BLaER1 (cell line): ENCODE measurements at regions not wholly inside any gene's neighbourhood (a gene's known extent, or its start where the extent isn't known, plus 50 kb on each side); places are given as distances from the start of the nearest gene placed in this dataset.

Experiments
- H3K27ac ChIP-seq: shearing (Covaris generic); formaldehyde crosslinking; 2 replicates; pipeline ENCODE4 v1.8.1; 2022
- H3K27me3 ChIP-seq: shearing (Covaris generic); formaldehyde crosslinking; 2 replicates; pipeline ENCODE4 v1.8.1; 2022
- H3K36me3 ChIP-seq: shearing (Covaris generic); formaldehyde crosslinking; 2 replicates; pipeline ENCODE4 v1.8.1; 2022
- H3K4me1 ChIP-seq: shearing (Covaris generic); formaldehyde crosslinking; 2 replicates; pipeline ENCODE4 v1.8.1; 2022
- H3K4me2 ChIP-seq: shearing (Covaris generic); formaldehyde crosslinking; 2 replicates; pipeline ENCODE4 v1.8.1; 2022
- H3K4me3 ChIP-seq: shearing (Covaris generic); formaldehyde crosslinking; 2 replicates; pipeline ENCODE4 v1.8.1; 2022
- H3K9ac ChIP-seq: shearing (Covaris generic); formaldehyde crosslinking; 2 replicates; pipeline ENCODE4 v1.8.1; 2022
- H3K9me3 ChIP-seq: shearing (Covaris generic); formaldehyde crosslinking; 2 replicates; pipeline ENCODE4 v1.8.1; 2022
- H4K20me1 ChIP-seq: shearing (Covaris generic); formaldehyde crosslinking; 2 replicates; pipeline ENCODE4 v1.8.1; 2022
- Cebpa-rat ChIP-seq: shearing (Covaris generic); IDR thresholded peaks from 2 replicates; pipeline ENCODE4 v1.8.1; 2022

DNA sequence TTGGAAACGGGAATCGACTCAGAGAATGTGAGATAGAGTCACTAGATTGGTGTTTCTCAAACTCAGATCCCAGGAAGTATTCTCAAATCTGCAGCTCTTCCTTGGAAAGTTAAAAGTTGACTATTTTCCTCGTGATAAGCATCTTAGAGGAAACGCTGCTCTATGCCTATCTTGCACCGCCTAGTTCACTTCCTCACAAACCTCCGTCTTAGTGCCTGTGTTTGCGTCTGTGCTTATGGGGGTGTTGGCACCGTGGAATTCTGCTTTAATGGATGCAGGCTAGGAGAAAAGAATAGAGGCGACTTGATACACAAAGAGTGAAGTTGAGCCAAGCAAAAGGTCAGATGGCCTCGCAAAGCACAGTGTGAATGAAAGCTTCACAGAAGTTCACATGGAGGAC, 255.3 kb upstream of the ID2 start:
- no peak overlapping the region for H3K4me3 ChIP-seq
- H3K27me3 ChIP-seq = no peaks in the 10 kb centered on the region
- no peak overlapping the region for H3K27ac ChIP-seq
- H3K4me1 ChIP-seq = peaks cover 27% of the 10 kb centered on the region
- H4K20me1 ChIP-seq = no peaks in the 10 kb centered on the region
- TF ChIP-seq Cebpa-rat = no peak
- H3K4me2 ChIP-seq = no peak overlapping the region
- no peaks in the 10 kb centered on the region for H3K9me3 ChIP-seq
- no peak overlapping the region for H3K9ac ChIP-seq
- H3K36me3 ChIP-seq = no peaks in the 10 kb centered on the region

DNA sequence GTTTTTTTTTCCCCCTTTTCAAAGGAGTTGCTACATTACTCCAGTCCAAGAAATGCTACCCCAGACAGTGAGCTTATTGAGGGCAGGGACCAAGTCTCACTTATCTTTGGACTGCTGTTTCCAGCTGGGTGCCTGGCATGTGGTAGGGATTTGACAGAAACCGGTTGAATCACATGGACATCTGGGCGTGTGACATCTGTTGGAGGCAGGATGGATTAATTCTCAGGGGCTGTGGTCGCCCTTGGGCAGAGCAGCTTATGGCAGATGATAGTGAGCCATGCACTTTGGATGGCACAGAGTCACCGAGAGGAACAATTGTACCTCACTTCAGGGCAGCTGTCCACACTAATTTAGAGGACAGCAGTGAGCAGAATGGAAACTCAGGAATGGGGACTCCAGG, 254.6 kb upstream of the ID2 start:
- H3K9ac ChIP-seq = no peak overlapping the region
- TF ChIP-seq Cebpa-rat = no peak
- no peaks in the 10 kb centered on the region for H3K9me3 ChIP-seq
- no peak overlapping the region for H3K27ac ChIP-seq
- H3K4me3 ChIP-seq = no peak overlapping the region
- no peaks in the 10 kb centered on the region for H3K27me3 ChIP-seq
- no peaks in the 10 kb centered on the region for H4K20me1 ChIP-seq
- peaks cover 23% of the 10 kb centered on the region for H3K4me1 ChIP-seq
- H3K4me2 ChIP-seq = no peak overlapping the region; the same call in 1 of the 2 replicates
- no peaks in the 10 kb centered on the region for H3K36me3 ChIP-seq

DNA sequence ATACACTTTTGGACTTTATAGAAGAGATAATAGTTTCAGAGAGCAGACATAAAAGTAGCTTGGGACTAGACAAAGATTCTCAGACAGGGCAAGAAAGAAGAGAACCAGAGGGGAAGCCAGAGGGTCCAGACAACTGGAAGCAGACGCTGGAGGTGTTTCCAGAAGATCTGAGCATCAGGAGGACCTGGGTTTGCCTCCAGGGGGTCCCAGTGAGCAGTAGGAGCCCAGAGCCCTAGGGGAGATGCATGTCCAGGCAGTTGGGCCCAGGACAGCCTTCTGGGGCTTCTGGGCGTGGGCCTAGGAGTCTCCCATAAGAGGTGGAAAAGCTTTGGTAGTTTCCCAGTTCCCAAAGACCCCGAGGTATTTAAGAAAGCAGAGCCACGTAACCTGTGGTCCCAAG, 251.2 kb upstream of the ID2 start:
- Histone ChIP-seq H3K27ac (no peak overlapping the region), H4K20me1 (no peaks in the 10 kb centered on the region), H3K4me1 (peaks cover 20% of the 10 kb centered on the region), H3K27me3 (no peaks in the 10 kb centered on the region), H3K9ac (no peak overlapping the region), H3K4me3 (no peak overlapping the region), H3K4me2 (no peak overlapping the region), H3K36me3 (no peaks in the 10 kb centered on the region), H3K9me3 (no peaks in the 10 kb centered on the region)
- no peak for TF ChIP-seq Cebpa-rat

DNA sequence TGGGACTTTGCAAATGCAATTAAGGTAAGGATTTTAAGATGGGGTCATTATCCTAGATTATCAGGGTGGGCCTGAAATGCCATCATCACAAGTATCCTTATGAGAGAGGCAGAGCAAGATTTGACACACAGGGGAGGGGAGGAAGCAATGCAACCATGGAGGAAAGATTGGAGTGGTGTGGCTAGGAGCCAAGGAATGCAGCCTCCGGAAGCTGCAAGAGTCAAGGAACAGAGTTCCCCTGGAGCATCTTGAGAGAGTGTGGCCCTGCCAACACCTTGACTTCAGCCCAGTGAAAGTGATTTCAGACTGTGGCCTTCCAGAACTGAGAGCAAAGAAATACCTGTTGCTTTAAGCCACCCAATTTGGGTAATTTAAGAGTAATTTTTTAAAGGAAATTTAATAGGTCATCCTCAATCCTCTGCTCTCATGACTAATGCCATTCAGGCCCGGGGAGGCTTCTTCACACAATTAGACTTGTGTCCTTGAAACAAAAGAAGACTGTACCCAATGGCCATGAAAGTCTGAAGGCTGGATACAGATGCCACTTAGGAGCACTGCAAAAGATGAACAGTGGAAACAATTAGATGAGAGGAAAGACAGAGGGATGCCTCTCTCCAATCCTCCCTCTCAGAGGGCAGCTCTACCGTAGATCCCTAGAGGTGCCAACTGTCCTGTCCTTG, 250.3 kb upstream of the ID2 start:
- no peak overlapping the region for H3K27ac ChIP-seq
- peaks cover 20% of the 10 kb centered on the region for H3K4me1 ChIP-seq
- no peak overlapping the region for H3K4me2 ChIP-seq
- H3K27me3 ChIP-seq = no peaks in the 10 kb centered on the region
- H4K20me1 ChIP-seq = no peaks in the 10 kb centered on the region
- no peak for TF ChIP-seq Cebpa-rat
- H3K9me3 ChIP-seq = no peaks in the 10 kb centered on the region
- no peak overlapping the region for H3K9ac ChIP-seq
- no peaks in the 10 kb centered on the region for H3K36me3 ChIP-seq
- H3K4me3 ChIP-seq = no peak overlapping the region

DNA sequence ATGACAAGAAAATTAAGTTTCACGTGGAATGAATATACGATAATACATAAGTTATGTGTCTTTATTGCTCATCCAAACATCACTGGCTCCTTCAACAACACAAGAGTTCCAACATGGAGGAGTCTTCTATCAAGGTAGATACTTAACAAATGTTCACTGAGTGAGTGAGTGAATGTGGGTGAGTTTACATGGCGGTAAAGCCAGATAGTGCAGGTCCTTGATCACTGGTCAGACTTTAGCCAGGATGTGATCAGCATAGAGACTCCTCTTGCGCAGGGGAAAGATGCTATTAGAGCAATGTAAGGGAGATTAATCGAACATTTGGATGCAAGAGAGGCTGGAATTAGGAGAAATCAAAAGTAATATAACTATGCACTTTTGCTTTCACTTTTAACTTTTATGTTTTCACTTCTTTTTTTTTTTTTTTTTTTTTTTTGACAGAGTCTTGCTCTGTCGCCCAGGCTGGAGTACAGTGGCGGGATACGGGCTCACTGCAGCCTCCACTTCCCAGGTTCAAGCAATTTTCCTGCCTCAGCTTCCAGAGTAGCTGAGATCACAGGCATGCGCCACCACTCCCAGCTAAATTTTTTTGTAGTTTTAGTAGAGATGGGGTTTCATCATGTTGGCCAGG, 249.0 kb upstream of the ID2 start:
- no peak overlapping the region for H3K4me3 ChIP-seq
- no peaks in the 10 kb centered on the region for H4K20me1 ChIP-seq
- peaks cover 8% of the 10 kb centered on the region; the same call in 1 of the 2 replicates for H3K9me3 ChIP-seq
- no peak for TF ChIP-seq Cebpa-rat
- no peaks in the 10 kb centered on the region for H3K36me3 ChIP-seq
- H3K27ac ChIP-seq = no peak overlapping the region; the same call in 1 of the 2 replicates
- no peak overlapping the region for H3K9ac ChIP-seq
- no peaks in the 10 kb centered on the region for H3K27me3 ChIP-seq
- H3K4me2 ChIP-seq = peak overlapping the region; percentile 33
- H3K4me1 ChIP-seq = peaks cover 12% of the 10 kb centered on the region

DNA sequence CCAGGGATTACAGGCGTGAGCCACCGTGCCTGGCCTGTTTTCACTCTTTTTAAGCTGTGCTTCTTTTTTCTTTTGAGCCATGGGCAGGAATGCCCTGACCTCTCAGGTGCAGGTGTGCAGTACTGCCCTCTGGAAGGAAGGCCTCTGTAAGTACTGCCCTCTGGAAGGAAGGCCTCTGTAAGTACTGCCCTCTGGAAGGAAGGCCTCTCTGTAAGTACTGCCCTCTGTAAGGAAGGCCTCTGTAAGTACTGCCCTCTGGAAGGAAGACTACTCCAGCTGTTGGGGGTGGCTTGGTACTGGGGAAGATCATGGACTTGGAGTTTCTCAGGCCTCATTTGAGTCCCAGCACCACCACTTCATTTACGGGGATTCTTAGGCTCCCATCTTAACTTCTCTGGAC, 248.5 kb upstream of the ID2 start:
- Histone ChIP-seq H4K20me1 (no peaks in the 10 kb centered on the region), H3K36me3 (no peaks in the 10 kb centered on the region), H3K4me1 (peaks cover 17% of the 10 kb centered on the region), H3K9me3 (peaks cover 13% of the 10 kb centered on the region), H3K27me3 (no peaks in the 10 kb centered on the region), H3K27ac (no peak overlapping the region; the same call in 1 of the 2 replicates), H3K9ac (no peak overlapping the region), H3K4me2 (peak overlapping the region; percentile 33; the same call in 1 of the 2 replicates), H3K4me3 (no peak overlapping the region)
- no peak for TF ChIP-seq Cebpa-rat

DNA sequence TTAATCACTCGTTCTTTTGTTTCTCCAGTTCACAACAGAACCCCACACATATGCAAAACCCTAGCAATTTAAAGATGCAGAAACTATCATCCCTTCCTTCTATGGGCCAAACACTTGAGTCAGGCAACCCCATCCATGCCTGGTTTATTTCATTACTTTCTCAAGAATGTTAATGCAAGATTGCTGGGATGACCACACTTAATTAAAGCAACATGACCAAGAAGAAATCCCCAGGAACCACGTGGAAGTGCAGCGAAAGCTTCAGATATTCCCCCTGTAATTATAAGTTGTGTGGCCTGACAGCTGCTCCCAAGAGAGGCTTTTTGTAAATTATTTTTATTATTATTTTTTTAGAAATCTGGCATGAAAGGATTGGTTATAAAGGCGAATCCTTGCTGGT, 246.2 kb upstream of the ID2 start:
- no peaks in the 10 kb centered on the region for H4K20me1 ChIP-seq
- no peak overlapping the region for H3K4me2 ChIP-seq

DNA sequence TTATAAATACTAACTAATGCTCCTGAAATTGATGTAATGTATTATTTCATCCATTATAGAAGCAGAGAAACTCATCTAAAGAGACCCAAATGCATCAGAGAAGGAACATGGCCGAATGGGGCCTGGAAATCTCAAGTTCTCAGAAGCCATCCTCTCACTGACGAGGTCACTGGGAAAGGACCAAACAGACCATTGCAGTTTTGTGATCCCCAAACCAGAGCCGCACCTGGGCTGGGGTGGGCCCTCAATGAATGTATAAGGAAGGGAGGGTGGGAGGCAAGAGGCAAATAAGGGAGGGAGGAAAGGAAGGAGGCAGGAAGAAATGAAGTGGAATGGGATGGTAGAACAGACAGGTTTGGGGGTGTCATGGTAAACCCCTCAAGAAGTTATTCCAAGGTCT, 245.3 kb upstream of the ID2 start:
- Histone ChIP-seq H3K36me3 (no peaks in the 10 kb centered on the region), H3K4me3 (no peak overlapping the region), H3K9ac (no peak overlapping the region), H4K20me1 (no peaks in the 10 kb centered on the region), H3K27ac (no peak overlapping the region), H3K4me2 (no peak overlapping the region), H3K27me3 (no peaks in the 10 kb centered on the region), H3K9me3 (peaks cover 16% of the 10 kb centered on the region), H3K4me1 (peaks cover 39% of the 10 kb centered on the region)
- no peak for TF ChIP-seq Cebpa-rat

More for the DNA sequence above, 246.2 kb upstream of the ID2 start:
- Histone ChIP-seq H3K9ac (no peak overlapping the region), H3K36me3 (no peaks in the 10 kb centered on the region), H3K27ac (no peak overlapping the region), H3K9me3 (peaks cover 16% of the 10 kb centered on the region), H3K4me1 (peaks cover 34% of the 10 kb centered on the region), H3K27me3 (no peaks in the 10 kb centered on the region), H3K4me3 (no peak overlapping the region)
- no peak for TF ChIP-seq Cebpa-rat

DNA sequence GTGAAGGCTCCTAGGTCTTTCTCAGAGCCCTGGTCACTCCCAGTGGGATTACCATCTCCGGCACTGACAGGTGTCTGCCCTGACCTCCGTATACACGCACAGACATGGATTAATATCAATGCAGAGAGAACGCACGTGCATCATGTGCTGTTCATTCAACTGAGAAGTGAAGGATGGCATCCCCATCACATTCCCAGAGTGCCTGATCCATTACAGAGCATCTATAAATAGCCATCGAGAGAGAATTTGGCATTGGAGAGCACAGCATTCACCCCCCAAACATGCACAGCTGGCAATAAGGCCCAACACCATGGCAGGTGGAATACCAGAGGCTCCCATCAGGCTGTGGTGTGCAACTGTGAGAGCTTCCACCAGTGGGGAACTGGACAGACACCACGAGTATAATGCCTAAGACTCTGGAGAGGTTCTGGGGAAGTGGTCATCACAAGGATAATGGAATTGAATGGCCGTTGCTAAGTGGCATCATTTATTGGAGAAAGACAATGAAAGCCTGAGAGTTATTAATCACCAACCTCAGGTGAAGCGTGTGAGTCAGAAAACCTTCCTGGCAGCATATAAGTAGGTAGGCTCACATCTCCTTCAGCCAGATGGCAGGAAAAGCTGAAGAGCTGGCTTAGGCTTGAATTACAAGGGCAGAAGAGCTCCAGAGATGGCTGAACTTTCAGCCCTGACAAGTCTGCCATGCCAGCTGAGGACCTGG, 244.5 kb upstream of the ID2 start:
- no peak overlapping the region for H3K27ac ChIP-seq
- H3K9ac ChIP-seq = no peak overlapping the region
- H3K4me1 ChIP-seq = peaks cover 47% of the 10 kb centered on the region
- no peaks in the 10 kb centered on the region for H4K20me1 ChIP-seq
- no peak for TF ChIP-seq Cebpa-rat
- H3K27me3 ChIP-seq = no peaks in the 10 kb centered on the region
- H3K9me3 ChIP-seq = peaks cover 16% of the 10 kb centered on the region
- H3K4me2 ChIP-seq = no peak overlapping the region
- no peak overlapping the region for H3K4me3 ChIP-seq
- no peaks in the 10 kb centered on the region for H3K36me3 ChIP-seq

DNA sequence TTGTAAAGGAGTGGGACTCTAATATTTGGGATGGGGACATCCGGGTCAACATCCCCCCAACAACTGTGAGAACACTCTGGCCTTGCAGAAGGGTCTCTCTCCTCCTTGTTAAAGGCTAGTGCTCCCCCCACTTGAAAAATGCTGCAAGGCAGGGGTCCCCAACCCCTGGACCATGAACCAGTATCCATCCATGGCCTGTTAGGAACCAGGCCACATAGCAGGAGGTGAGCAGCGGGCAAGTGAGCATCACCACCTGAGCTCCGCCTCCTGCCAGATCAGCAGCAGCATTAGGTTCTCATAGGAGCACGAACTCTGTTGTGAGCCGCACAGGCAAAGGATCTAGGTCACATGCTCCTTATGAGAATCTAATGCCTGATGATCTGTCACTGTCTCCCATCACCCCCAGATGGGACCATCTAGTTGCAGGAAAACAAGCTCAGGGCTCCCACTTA, 243.9 kb upstream of the ID2 start:
- Histone ChIP-seq H3K27ac (no peak overlapping the region), H3K4me1 (peaks cover 51% of the 10 kb centered on the region), H3K9me3 (peaks cover 16% of the 10 kb centered on the region), H3K4me2 (peak overlapping the region; percentile 56; the same call in 1 of the 2 replicates), H3K9ac (no peak overlapping the region), H3K36me3 (no peaks in the 10 kb centered on the region), H3K4me3 (no peak overlapping the region), H3K27me3 (no peaks in the 10 kb centered on the region), H4K20me1 (no peaks in the 10 kb centered on the region)
- TF ChIP-seq Cebpa-rat = no peak
